ENCODE measurements at regions not wholly inside any gene's neighbourhood (a gene's known extent, or its start where the extent isn't known, plus 50 kb on each side); places are given as distances from the start of the nearest gene placed in this dataset.

- 93% methylated on average over 16 of the region's 16 CpGs; no CpG with 5 or more reads in 1 of the 2 experiments for WGBS, 2 experiments (ENCODE audit: extremely low coverage in 1 of 2, insufficient coverage in 1 of 2, insufficient read length in 1 of 2, insufficient replicate concordance in 2 of 2, low coverage in 1 of 2, low lambda C conversion rate in 2 of 2, missing lambda C conversion rate in 1 of 2)
- no peaks in the 10 kb centered on the region; a peak in 1 of 7 replicates for H3K27me3 ChIP-seq (replicated peaks in 1 of 4; ENCODE audit: control insufficient read depth in 3 of 4, extremely low read depth in 1 of 4, insufficient read depth in 3 of 4, low read length in 3 of 4)
- H2AK5ac ChIP-seq (ENCODE audit: low read depth, low read length) = no peak overlapping the region
- H3K27ac ChIP-seq (ENCODE audit: low read depth, low read length) = no peak overlapping the region
- H2BK15ac ChIP-seq (ENCODE audit: low read length) = no peak overlapping the region
- H4K20me1 ChIP-seq (replicated peaks in 1 of 2; ENCODE audit: control insufficient read depth in 1 of 2, insufficient read depth in 2 of 2, low read length in 2 of 2) = no peaks in the 10 kb centered on the region
- H4K91ac ChIP-seq (replicated peaks; ENCODE audit: insufficient read length, low read length) = no peak overlapping the region
- H3K79me1 ChIP-seq (ENCODE audit: low read depth, low read length) = no peaks in the 10 kb centered on the region
- H3K9me3 ChIP-seq (ENCODE audit: insufficient read depth in 2 of 2, low read depth in 1 of 2, low read length in 1 of 2) = peaks cover 7 to 27% of the 10 kb centered on the region in 2 experiments; a peak in 3 of 4 replicates
- no peak overlapping the region for H2BK5ac ChIP-seq (ENCODE audit: low read depth, low read length)
- H3K23ac ChIP-seq (ENCODE audit: insufficient read length) = no peak overlapping the region
- DNase-seq (ENCODE audit: low read depth in 1 of 2, low spot score in 2 of 2) (no peak), FAIRE-seq (no peak)
- no peak overlapping the region for H2BK120ac ChIP-seq (replicated peaks; ENCODE audit: low read depth, low read length)
- H3K4ac ChIP-seq (replicated peaks; ENCODE audit: insufficient read length, low read depth, low read length) = no peak overlapping the region
- peaks cover 14% of the 10 kb centered on the region; the same call in 1 of the 2 replicates for H3K23me2 ChIP-seq (ENCODE audit: low read depth, low read length)
- H3K4me3 ChIP-seq (ENCODE audit: extremely low read depth in 1 of 4, insufficient read depth in 2 of 4, low read depth in 3 of 4, low read length in 4 of 4) = no peak overlapping the region
- no peak overlapping the region for H2BK12ac ChIP-seq (ENCODE audit: low read depth, low read length)
- H3K4me1 ChIP-seq (replicated peaks in 1 of 4; ENCODE audit: control insufficient read depth in 3 of 4, insufficient read depth in 4 of 4, low read length in 3 of 4) = no peaks in the 10 kb centered on the region
- no peaks in the 10 kb centered on the region for H3K79me2 ChIP-seq (ENCODE audit: control insufficient read depth in 1 of 2, insufficient read depth in 2 of 2, low read length in 2 of 2)
- H2BK20ac ChIP-seq (ENCODE audit: low read length) = no peak overlapping the region
- H3K18ac ChIP-seq (ENCODE audit: extremely low read depth, low read length) = no peak overlapping the region
- no peaks in the 10 kb centered on the region for H3K36me3 ChIP-seq (ENCODE audit: control insufficient read depth in 2 of 4, insufficient read depth in 4 of 4, low read length in 3 of 4)
- H3K4me2 ChIP-seq (ENCODE audit: insufficient read depth in 1 of 2, low read depth in 2 of 2, low read length in 2 of 2) = no peak overlapping the region
- no peak overlapping the region for H4K8ac ChIP-seq (ENCODE audit: extremely low read depth, insufficient read depth, low read length)
- CTCF ChIA-PET (ENCODE audit: partially characterized antibody) = interaction anchor here (1.4 kb wide), 1 partner anchor 43 kb away, joined by 3 read pairs; no protein-coding TSS in a partner anchor
- H2AFZ ChIP-seq (ENCODE audit: low read length) = no peak overlapping the region
- POLR2A ChIA-PET (ENCODE audit: partially characterized antibody) = no interaction called here
- H3K56ac ChIP-seq (replicated peaks; ENCODE audit: insufficient read length, low read depth, low read length) = no peak overlapping the region
- H4K5ac ChIP-seq (ENCODE audit: insufficient read length, low read depth, low read length) = no peak overlapping the region
- H3K9ac ChIP-seq (replicated peaks in 1 of 4; ENCODE audit: extremely low read depth in 1 of 4, low read depth in 3 of 4, low read length in 3 of 4) = no peak overlapping the region
- H3K14ac ChIP-seq (ENCODE audit: insufficient read length) = no peak overlapping the region
- TF ChIP-seq POLR2A (IDR thresholded peaks at IDR 0.05; ENCODE audit: control extremely low read depth in 1 of 2, low read depth in 2 of 2, low read length in 2 of 2) (no peak), JUND (IDR thresholded peaks at IDR 0.05; ENCODE audit: low read length) (no peak), RAD21 (IDR thresholded peaks at IDR 0.05 in 1 of 2, conservative IDR thresholded peaks at IDR 0.05 in 1 of 2; ENCODE audit: low read depth in 2 of 2, low read length in 2 of 2) (no peak), EZH2 (IDR thresholded peaks at IDR 0.05; ENCODE audit: low read depth, low read length, severe bottlenecking) (no peak), GABPA (IDR thresholded peaks at IDR 0.05; ENCODE audit: borderline replicate concordance, insufficient read depth, low read length) (no peak), TAF1 (IDR thresholded peaks at IDR 0.05; ENCODE audit: low read depth, low read length) (no peak), KDM1A (IDR thresholded peaks at IDR 0.05; ENCODE audit: borderline replicate concordance, low read length) (no peak), KDM4A (IDR thresholded peaks at IDR 0.05; ENCODE audit: low read depth, low read length, severe bottlenecking) (no peak), CBX8 (IDR thresholded peaks at IDR 0.05; ENCODE audit: borderline replicate concordance, low read depth, low read length) (no peak), EP300 (IDR thresholded peaks at IDR 0.05; ENCODE audit: borderline replicate concordance in 1 of 2, low read depth in 2 of 2, low read length in 2 of 2) (no peak), CEBPB (IDR thresholded peaks at IDR 0.05; ENCODE audit: low read depth, low read length) (no peak)
- TF ChIP-seq, protein P1, sequence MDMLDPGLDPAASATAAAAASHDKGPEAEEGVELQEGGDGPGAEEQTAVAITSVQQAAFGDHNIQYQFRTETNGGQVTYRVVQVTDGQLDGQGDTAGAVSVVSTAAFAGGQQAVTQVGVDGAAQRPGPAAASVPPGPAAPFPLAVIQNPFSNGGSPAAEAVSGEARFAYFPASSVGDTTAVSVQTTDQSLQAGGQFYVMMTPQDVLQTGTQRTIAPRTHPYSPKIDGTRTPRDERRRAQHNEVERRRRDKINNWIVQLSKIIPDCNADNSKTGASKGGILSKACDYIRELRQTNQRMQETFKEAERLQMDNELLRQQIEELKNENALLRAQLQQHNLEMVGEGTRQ (IDR thresholded peaks at IDR 0.05; ENCODE audit: low read length) = no peak
Measured at GRCh38 chr2:241993386-241994005, 124.0 kb downstream of the RTP5 start.

Data from H1 (cell line).